ENCODE measurements at regions not wholly inside any gene's neighbourhood (a gene's known extent, or its start where the extent isn't known, plus 50 kb on each side); places are given as distances from the start of the nearest gene placed in this dataset.

- no peak for TF ChIP-seq CTCF (IDR thresholded peaks at IDR 0.05; ENCODE audit: low read length)
- no peak for TF ChIP-seq EZH2 (optimal IDR thresholded peaks at IDR 0.05; ENCODE audit: low read depth, low read length)
These were observed 817.9 kb downstream of the BRINP3 start for GRCh38 chr1:189659731-189660130.

All from MM.1S (cell line).